Activated CD4-positive, alpha-beta T cell treated with anti-CD3 and anti-CD28 coated beads, Interleukin-2, amount 50 U/mL, for 4 hours (primary cell): ENCODE measurements at regions not wholly inside any gene's neighbourhood (a gene's known extent, or its start where the extent isn't known, plus 50 kb on each side); places are given as distances from the start of the nearest gene placed in this dataset.
A peak's percentile ranks its signal among the peaks of the same experiment; 100 is the strongest.
"Not testable (repeated sequence)": the region's sequence is repeated elsewhere in the genome, so short reads cannot be mapped to it uniquely, and the experiment has no call there.

Source experiments
- DNase-seq, 2 experiments: peaks; one replicate each; pipeline ENCODE4 v3.0.0-alpha.2; 2020

DNA sequence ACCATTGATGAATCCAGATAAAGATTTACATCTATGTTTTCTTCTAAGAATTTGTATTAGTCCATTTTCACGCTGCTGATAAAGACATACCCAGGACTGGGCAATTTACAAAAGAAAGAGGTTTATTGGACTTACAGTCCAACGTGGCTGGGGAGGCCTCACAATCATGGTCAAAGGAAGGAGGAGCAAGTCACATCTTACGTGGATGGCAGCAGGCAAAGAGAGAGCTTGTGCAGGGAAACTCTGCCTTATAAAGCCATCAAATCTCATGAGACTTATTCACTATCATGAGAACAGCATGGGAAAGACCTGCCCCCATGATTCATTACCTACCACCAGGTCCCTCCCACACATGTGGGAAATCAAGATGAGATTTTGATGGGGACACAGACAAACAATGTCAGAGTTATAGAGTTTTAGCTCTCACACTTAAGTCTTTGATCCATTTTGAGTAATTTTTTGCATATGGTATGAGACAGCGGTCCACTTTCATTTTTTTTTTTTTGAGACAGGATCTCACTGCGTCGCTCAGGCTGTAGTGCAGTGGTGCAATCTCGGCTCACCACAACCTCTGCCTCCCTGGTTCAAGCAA lies 53.5 kb upstream of the JADE2 start:
- not testable (repeated sequence) for DNase-seq

DNA sequence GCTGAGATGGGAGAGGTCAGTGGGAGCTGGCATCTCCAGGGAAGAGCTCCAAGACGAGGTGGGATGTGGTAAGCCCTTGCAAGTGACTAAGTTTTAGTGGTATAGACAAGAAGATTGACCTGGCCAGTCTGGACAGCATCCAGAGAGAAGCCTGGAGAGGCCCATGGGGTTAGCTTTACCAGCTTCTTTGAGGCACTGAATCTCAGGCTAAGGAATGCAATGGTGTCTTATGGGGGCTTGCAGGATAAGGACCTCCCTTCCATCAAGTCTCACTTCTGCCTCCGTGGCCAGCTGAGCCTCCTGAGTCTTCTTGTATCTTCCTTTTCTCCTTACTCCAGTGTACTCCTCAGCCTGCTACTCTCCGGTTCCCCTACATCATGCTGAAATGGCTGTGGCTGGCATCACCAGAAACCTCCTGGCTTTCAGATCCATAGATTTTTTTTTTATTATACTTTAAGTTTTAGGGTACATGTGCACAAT lies 56.5 kb upstream of the JADE2 start:
- DNase-seq = no peak

DNA sequence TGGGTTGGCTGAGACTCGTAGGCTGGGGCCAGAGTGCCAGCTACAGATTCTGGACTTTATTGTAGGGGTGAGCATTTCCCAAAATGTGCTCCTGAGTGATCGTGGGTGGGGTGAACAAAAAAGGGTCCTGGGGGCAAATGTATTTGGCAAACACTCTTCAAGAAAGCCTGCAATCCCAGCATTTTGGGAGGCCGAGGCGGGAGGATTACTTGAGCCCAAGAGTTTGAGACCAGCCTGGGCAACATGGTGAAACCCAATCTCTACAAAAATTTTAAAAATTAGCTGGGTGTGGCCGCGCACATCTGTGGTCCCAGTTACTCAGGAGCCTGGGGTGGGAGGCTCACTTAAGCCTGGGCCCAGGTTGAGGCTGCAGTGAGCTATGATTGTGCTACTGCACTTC lies 55.5 kb upstream of the CDKN2AIPNL start:
- no peak for DNase-seq

DNA sequence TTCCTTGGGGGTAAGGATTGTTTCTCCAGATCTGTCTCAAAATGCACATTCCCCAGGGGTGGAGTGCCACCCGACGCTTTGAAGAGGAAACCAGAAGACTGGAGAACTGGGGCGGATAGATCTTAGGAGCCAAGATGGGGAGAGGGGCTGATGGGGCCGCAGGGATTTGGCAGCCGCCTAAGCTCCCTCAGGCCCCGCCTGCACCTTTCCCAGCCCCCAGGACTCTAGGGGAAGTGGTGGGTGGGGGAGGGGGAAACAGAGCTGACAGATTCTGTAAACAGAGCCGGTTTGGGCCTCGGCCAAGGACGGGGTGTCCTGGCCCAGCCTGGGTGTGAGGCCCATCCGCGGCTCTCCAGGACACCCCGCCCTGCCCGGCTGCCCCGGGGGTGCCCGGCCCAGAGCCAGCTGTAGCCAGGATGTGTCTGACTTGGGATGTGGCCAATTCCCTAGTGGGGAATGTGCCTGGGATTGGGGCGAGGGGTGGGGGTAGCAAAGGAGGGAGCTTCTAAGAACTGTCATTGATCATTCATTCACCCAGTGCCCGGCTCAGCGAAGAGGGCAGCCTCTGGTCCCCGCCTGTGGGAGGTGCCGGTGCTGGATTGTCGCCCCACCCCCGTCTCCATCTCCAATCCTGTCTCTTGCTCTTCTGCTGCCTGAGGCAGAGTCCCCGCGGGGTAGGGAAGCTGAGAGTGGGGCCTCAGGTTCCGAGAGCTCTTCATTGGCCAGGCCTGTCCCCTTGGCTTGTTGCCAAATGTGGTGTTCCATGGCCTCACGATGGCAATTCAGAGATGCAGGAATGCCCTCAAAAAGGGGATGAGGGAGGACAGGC lies 54.8 kb upstream of the CDKN2AIPNL start:
- no peak for DNase-seq

DNA sequence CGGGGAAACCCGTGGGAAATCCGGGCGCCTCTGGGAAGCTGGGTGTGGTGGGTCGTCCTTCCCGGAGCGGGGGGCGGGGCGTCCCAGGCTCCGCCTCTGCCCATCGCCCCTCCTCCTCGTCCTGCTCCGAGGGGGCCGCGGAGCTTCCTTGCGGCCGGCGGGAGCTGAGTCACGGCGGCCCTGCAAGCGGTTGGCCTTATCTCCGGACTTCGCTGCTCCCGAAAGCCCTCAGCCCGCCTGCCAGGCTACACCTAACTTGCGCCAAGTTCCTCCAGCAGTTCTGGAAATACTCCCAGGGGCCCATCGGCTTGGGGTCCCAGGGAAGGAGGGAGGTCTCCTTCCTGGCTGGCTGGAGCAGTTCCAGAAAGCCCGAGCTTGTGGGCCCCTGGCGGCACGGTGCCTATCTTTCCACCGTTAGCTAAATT lies 54.1 kb upstream of the CDKN2AIPNL start:
- DNase-seq = peak; percentile 10 to 14

DNA sequence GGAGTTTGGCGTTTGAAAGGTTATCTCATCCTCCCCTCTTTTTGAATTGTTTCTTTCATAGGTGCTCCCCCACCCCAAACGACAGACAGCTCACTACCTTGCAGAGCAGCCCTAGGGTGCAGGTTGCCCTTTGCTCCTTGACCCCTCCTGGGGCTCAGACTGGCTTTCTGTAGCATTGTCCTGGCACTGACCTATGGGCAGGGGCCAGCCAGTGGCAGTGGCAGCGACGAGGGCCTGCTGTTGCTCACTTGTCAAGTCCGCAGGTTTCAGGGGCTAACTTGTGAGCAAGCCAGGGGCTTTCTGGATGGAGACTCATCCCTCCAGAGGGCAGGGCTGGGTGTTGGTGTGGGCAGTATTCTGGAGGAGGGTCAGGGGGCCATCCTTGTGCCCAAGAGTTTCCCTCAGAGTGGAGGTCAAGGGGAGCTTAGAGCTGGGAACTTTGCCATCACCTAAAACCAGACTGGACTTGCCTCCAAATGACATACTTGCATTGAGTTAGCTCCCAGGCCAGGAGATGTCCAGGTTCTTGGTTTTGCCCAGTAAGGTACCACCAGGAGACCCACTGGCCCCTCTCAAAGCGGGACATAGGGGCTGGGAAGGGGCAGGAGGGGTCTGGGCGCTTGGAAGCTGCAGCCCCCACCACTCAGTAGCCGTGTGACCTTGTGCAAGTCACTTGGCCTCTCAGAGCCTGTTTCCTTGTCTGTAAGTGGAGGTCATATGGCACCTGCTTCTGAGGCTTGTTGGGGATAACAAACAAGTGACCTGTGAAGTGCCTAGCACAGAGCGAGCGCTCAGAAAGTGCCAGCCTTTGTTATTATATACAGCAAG lies 53.5 kb upstream of the CDKN2AIPNL start:
- DNase-seq = no peak

DNA sequence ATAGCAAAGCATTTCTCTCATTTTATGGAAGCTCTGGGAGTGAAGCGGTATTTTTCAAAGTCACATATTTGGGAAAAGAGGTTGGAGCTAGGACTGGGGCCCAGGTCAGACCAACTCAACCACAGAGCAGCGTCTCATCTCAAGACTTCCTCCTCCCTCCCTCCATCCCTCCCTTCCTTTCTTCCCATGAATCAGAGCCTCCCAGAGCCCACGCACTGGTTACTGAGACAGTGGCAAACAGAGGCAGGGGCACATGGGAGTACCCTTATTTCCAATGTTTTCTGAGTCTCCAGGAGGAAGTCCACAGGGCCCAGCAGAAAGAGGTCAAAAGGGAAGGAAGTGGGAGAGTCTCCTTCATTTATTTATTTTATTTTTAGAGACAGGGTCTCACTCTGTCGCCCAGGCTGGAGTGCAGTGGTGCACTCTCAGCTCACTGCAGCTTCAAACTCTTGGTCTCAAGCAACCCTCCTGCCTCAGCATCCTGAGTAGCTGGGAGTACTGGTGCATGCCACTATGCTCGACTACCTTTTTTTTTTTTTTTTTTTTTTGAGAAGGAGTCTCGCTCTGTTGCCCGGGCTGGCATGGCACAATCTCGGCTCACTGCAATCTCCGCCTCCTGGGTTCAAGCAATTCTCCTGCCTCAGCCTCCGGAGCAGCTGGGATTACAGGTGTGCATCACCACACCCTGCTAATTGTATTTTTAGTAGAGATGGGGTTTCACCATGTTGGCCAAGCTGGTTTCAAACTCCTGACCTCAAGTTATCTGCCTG lies 52.5 kb upstream of the CDKN2AIPNL start:
- DNase-seq = no peak

DNA sequence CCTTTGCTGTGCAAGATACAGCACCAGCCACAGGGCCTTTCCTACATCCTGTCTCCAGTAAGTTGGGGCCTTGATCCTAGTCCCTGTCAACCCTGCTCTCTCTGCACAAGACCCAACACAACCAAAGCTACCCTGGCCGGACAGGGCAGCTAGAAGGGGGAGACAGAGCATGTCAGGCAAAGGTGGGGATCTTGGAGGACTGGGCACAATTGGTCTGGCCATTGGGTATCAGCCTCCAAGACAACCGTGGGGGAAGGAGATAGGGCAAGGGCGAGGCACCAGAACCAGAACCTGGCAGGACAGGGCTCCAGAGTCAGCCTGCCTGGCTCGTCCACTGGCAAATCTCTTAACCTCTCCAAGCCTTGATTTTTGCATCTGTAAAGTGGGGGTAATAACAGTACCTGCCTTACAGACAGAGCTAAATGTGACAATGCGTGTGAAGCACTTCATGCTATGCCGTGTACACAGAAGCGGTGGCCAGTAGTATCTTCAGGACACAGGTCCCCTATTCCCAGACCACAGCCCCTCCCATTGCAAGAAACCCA lies 51.6 kb upstream of the CDKN2AIPNL start:
- DNase-seq = no peak

DNA sequence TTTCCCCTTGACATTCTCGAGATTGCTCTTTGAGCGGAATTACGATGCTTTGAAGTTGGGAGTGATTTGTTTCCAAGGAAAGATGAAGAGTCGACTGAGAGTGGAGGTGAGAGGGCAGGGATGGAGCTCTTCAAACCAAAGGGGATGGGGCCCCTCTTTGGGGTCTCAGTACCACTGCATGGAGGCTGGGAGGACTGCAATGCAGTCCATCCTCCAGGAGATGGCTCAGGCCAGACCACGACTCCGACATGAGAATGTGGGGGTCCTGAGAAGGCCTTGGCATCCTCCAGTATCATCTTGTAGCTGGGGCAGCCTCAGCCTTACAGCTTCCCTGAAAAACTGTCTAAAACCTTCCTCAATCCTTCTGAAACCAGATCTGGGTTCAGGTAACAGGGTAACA lies 51.1 kb upstream of the CDKN2AIPNL start:
- DNase-seq = no peak

DNA sequence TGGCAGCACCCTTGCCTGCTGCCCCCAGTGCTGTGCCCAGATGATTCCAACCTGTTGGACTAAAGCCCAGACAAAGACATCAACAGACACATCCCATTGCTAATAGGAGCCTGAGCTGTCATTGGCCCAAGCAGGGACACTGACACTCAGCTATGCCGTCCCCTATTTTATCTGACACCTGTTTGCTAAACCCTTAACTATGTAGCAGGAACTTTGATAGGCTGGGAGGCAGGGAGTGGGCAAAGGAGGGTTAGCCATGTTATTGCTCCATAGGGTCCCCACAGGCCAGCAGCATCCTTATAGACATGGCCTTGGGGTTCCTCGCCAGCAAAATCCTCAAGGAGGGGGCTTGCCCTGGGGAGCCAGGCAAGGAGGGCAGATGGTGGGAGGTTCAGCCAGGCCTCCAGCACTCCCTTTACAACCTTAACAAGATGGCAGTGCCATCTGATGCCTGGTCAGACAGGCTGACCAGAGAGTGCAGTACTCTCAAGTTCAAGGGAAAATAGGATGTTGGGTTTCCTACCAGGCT lies 50.4 kb upstream of the CDKN2AIPNL start:
- no peak for DNase-seq
